HUES6 (cell line): ENCODE measurements at regions not wholly inside any gene's neighbourhood (a gene's known extent, or its start where the extent isn't known, plus 50 kb on each side); places are given as distances from the start of the nearest gene placed in this dataset.

Experiments
- H3K27ac ChIP-seq: 2 replicates; pipeline ENCODE4 v1.7.0; 2013; ENCODE audit warnings: low read depth, mild to moderate bottlenecking, low read length, inconsistent platforms
- H3K27me3 ChIP-seq: 2 replicates; pipeline ENCODE4 v1.6.1; 2013; ENCODE audit warnings: low read length; ENCODE audit not compliant: control insufficient read depth, insufficient read depth
- H3K36me3 ChIP-seq: 2 replicates; pipeline ENCODE4 v1.6.1; 2013; ENCODE audit warnings: low read length; ENCODE audit not compliant: control insufficient read depth, insufficient read depth
- H3K4me1 ChIP-seq: 2 replicates; pipeline ENCODE4 v1.6.1; 2013; ENCODE audit warnings: low read length; ENCODE audit not compliant: control insufficient read depth, insufficient read depth
- H3K4me3 ChIP-seq: 2 replicates; pipeline ENCODE4 v1.5.1; 2013; ENCODE audit warnings: low read depth, low read length
- H3K9ac ChIP-seq: one replicate; pipeline ENCODE4 v1.6.1; 2013; ENCODE audit warnings: mild to moderate bottlenecking, low read length
- H3K9me3 ChIP-seq: 2 replicates; pipeline ENCODE4 v1.6.1; 2013; ENCODE audit warnings: low read depth, low read length; ENCODE audit not compliant: control insufficient read depth, insufficient read depth

DNA sequence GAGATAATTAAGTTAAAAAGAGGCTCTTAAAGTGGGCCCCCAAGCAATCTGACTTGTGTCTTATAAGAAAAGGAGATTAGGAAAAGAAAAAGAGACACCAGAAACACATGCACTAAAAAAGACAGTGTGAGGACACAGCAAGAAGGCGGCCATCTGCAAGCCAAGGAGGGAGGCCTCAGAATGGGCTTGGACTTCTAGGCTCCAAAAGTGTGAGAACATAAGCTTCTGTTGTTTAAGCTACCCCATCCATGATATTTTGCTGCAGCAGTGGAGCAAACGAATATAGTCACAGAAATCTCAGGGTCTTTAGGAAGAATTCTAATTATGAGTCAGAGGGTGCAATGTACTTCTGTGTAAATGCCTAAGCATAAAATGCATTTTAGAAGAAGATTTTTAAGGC lies 399.3 kb upstream of the MMADHC start:
- H3K4me1 ChIP-seq = no peaks in the 10 kb centered on the region
- no peaks in the 10 kb centered on the region for H3K27me3 ChIP-seq

DNA sequence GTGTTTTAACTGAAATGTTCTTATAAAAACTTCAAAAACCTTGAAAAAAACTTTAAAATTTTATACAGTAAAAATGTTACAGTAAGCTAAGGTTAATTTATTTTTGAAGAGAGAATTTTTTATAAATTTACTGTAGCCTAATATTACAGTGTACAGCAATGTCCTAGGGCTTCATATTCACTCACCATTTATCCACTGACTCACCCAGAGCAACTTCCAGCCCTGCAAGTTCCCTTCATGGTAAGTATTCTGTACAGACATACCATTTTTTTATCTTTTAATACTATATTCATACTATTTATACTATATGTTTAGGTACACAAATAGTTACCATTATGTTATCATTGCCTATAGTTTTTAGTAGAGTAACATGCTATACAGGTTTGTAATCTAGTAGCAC lies 396.7 kb upstream of the MMADHC start:
- Histone ChIP-seq H3K9me3 (no peaks in the 10 kb centered on the region), H3K9ac (no peak overlapping the region), H3K27me3 (no peaks in the 10 kb centered on the region), H3K4me1 (no peaks in the 10 kb centered on the region), H3K36me3 (no peaks in the 10 kb centered on the region), H3K4me3 (no peak overlapping the region), H3K27ac (no peak overlapping the region)

More for the DNA sequence above, 399.3 kb upstream of the MMADHC start:
- H3K4me3 ChIP-seq = no peak overlapping the region
- no peaks in the 10 kb centered on the region for H3K9me3 ChIP-seq
- no peak overlapping the region for H3K27ac ChIP-seq
- no peaks in the 10 kb centered on the region for H3K36me3 ChIP-seq
- H3K9ac ChIP-seq = no peak overlapping the region

DNA sequence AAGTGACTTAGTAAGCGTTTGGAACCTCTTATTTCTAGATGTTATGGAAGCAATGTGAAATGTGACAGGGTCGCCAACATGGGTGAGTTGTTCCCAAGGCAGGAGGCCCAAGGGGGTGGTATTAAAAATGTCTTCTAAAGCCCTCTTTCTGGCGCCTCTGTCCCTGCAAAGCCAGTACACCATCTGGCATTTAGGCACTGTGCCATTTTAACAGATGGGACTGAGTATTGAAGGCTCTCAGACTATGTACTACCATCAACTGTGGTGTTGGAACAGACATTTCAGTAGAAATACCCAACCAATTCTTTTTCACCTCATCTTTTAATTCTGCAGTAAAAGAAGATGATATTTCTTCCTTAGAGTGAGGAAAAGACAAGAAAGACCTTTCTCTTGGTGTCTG lies 384.5 kb upstream of the MMADHC start:
- no peaks in the 10 kb centered on the region for H3K27me3 ChIP-seq
- no peaks in the 10 kb centered on the region for H3K4me1 ChIP-seq
- no peaks in the 10 kb centered on the region for H3K9me3 ChIP-seq
- no peak overlapping the region for H3K27ac ChIP-seq
- no peak overlapping the region for H3K4me3 ChIP-seq
- no peaks in the 10 kb centered on the region for H3K36me3 ChIP-seq
- H3K9ac ChIP-seq = no peak overlapping the region

DNA sequence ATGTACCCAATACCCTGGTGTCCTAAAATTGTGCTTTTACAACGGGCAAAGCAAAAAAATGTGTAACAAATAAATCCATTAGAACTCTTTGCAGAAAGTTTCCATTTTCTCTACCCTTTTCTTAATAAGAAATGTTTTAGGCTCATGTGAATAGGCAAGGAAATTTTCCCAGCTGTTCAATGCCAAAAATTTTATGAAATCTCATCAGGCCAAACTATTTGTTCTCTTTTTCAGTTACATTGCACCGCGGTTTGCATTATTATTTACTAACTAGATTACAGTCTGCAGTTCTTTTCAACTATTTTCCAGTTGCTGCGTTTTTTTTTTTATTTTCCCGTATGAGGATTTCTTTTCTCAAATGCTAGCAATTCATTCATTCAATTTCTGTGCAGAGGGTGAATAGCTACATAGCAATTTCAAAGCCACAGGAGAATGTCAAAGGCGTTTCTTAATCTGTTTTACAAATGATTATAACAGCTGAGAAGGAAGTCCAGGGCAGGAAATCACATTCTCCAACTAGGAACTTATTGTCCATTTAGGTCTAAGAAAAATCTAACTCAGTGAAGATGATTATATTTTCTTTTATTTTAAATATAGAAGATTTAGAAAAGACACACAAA lies 367.5 kb upstream of the MMADHC start:
- H3K9ac ChIP-seq = no peak overlapping the region
- H3K27me3 ChIP-seq = no peaks in the 10 kb centered on the region
- no peaks in the 10 kb centered on the region for H3K4me1 ChIP-seq
- no peak overlapping the region for H3K27ac ChIP-seq
- no peak overlapping the region for H3K4me3 ChIP-seq
- peaks cover 3% of the 10 kb centered on the region; the same call in 1 of the 2 replicates for H3K9me3 ChIP-seq
- no peaks in the 10 kb centered on the region for H3K36me3 ChIP-seq

DNA sequence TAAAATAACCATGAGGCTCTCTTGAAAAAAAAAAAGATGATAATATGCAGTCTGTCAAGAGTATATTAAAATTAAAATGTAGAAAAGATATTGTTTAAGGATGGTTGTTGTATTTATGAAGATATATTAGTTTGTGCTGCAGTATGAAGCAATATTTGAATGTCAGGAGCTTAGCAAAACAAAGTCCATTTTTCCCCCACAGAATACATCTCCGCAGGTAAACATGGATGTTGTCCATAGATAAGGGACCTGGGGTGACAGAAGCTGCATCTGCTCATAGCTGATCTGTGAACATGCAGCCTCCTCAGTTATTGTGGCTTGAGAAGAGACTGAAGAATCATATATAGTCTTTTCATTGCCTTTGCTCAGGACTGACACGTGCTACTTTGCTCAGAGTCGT lies 366.1 kb upstream of the MMADHC start:
- Histone ChIP-seq H3K36me3 (no peaks in the 10 kb centered on the region), H3K9ac (no peak overlapping the region), H3K27me3 (no peaks in the 10 kb centered on the region), H3K4me1 (no peaks in the 10 kb centered on the region), H3K4me3 (no peak overlapping the region), H3K9me3 (peaks cover 3% of the 10 kb centered on the region; the same call in 1 of the 2 replicates), H3K27ac (no peak overlapping the region)

DNA sequence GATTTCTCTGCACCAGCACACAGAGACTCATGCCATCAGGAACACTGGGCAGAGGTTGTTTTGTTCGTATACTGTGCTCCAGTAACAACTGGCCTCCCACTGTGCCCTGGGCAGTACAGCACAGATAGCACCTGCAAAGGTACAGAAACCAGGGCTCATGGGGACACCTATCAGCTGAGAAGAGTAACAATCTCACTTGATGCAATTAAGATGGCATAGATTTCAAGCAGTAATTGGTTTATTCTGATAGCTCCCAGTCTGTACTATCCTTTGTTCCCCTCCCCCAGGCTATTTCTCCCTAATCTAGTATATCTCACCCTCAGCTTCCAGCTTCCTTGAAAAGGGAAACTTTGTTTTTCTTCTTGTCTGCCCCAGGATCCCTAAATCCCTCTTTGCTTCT lies 343.9 kb upstream of the MMADHC start:
- Histone ChIP-seq H3K4me1 (no peaks in the 10 kb centered on the region), H3K9ac (no peak overlapping the region), H3K27ac (no peak overlapping the region), H3K36me3 (no peaks in the 10 kb centered on the region), H3K27me3 (no peaks in the 10 kb centered on the region), H3K4me3 (no peak overlapping the region), H3K9me3 (no peaks in the 10 kb centered on the region)

DNA sequence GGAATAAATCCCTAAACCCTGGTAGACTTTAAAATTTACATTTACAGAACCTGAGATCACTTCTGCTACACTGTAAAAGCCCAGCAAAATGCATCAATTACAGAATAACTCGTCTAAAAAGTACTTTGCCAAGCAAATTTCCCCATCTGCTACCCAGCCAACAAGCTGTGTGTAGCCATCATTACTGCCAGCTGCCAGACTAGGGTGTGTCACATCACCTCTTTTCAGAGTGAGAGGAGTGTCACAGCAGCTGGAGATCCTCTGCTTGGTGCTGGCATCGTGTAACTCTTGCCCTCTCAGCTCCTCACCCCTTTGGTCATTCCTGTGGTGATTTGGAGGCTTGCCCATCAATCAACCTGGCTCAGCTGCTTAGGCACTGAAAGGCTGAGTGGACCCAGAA lies 340.4 kb upstream of the MMADHC start:
- Histone ChIP-seq H3K36me3 (no peaks in the 10 kb centered on the region), H3K9ac (no peak overlapping the region), H3K4me1 (no peaks in the 10 kb centered on the region), H3K27me3 (no peaks in the 10 kb centered on the region), H3K27ac (no peak overlapping the region), H3K9me3 (no peaks in the 10 kb centered on the region), H3K4me3 (no peak overlapping the region)

DNA sequence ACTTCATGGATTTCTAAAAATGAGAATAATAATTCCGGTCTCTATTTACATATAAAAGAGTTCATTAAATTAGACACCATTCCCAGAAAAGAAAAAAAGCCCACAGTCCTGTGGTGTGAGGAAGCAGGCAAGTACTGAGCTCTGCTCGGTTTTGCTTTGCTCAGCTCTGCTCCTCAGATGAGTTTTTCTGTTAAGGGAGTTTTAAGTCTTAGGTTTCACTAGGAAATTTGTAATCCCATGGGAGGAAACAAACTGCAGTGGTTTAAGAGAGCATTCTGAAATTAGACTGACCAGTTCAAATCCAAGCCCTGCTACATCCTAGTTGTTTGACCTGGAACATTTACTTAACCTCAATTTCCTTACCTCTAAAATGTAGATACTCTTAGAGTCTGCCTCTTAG lies 338.6 kb upstream of the MMADHC start:
- no peak overlapping the region for H3K4me3 ChIP-seq
- no peaks in the 10 kb centered on the region for H3K9me3 ChIP-seq

DNA sequence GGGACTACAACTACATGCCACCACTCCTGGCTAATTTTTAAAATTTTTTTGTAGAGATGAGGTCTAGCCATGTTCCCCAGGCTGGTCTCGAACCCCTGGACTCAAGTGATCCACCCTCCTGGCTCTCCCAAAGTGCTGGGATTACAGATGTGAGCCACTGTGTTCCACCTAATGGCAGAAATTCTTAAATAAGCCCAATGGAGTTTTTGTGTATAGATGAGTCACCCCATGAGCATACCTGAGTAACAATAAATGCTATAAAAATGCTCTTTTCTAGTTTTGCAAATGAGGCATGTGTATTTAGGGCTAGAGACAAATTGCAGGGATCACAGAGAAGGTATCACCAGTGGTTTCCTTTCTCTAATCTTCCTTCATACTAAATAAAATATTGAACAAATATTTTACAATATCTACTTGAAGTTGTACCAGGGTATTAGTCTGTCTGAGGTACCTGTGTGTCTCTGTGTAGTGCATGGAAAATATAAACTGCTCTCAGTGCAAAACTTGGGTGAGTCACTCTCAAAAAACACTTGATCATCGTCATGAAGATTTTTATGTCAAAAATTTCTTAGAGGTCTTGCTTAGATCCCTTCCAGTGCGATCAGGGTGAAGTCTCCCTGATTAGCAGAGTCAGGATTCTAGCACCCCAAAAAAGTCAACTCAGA lies 337.1 kb upstream of the MMADHC start:
- Histone ChIP-seq H3K9me3 (no peaks in the 10 kb centered on the region), H3K4me3 (no peak overlapping the region), H3K27ac (no peak overlapping the region), H3K9ac (no peak overlapping the region), H3K36me3 (no peaks in the 10 kb centered on the region), H3K27me3 (no peaks in the 10 kb centered on the region), H3K4me1 (no peaks in the 10 kb centered on the region)

More for the DNA sequence above, 338.6 kb upstream of the MMADHC start:
- Histone ChIP-seq H3K4me1 (no peaks in the 10 kb centered on the region), H3K36me3 (no peaks in the 10 kb centered on the region), H3K27me3 (no peaks in the 10 kb centered on the region), H3K9ac (no peak overlapping the region), H3K27ac (no peak overlapping the region)

DNA sequence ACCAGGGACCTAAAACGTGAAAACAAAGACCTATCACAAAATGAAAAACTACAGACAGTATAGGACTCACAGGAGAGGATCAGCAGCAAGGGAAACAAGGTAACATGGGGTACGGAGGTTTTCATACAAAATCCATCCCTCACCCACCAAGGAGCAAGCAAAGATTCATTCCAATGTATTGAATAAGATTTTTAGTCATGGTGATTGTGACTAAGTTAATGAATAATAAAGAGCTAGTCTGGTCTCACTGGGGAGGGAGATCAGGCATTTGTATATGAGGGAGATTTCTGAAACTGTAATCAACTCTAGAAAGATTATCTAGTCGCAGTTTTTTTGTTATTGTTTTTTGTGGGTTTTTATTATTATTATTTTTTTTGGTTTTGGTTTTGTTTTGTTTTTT lies 336.5 kb upstream of the MMADHC start:
- Histone ChIP-seq H3K27me3 (no peaks in the 10 kb centered on the region), H3K4me3 (no peak overlapping the region), H3K9me3 (no peaks in the 10 kb centered on the region), H3K4me1 (no peaks in the 10 kb centered on the region), H3K9ac (no peak overlapping the region), H3K36me3 (no peaks in the 10 kb centered on the region), H3K27ac (no peak overlapping the region)

DNA sequence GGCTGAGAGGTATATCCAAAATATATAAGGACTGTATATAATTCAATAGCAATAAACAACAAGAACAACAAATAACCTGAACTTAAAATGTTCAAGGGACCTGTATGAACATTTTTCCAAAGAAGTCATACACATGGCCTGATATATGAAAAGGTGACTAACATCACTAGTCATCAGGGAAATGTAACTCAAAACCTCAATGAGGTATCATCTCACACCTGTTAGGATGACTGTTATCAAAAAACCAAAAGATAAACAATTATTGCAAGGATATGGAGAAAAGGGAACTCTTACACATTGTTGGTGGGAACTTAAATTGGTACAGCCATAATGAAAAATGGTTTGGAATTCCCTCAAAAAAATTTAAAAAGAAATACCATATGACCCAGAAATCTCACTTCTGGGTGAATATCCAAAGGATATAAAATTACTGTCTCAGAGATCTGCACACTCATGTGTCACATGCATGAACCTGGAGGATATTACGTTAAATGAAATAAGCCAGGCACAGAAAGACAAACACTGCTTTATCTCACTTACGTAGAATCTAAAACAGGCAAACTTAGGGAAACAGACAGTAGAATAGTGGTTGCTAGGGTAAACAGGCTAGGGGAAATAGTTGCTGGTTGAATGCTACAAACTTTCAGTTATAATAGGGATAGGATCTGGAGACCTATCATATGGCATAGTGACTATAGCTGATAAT lies 334.5 kb upstream of the MMADHC start:
- Histone ChIP-seq H3K27me3 (no peaks in the 10 kb centered on the region), H3K36me3 (no peaks in the 10 kb centered on the region), H3K4me1 (no peaks in the 10 kb centered on the region), H3K27ac (no peak overlapping the region), H3K9ac (no peak overlapping the region), H3K4me3 (no peak overlapping the region), H3K9me3 (no peaks in the 10 kb centered on the region)
